Thyroid gland (tissue), 4 donors: ENCODE measurements at regions not wholly inside any gene's neighbourhood (a gene's known extent, or its start where the extent isn't known, plus 50 kb on each side); places are given as distances from the start of the nearest gene placed in this dataset.

Source experiments
- CTCF ChIP-seq, 6 experiments: fragments of 200-600 bp in 3 of 6; fragments of 450-650 bp in 3 of 6; sonication (generic) in 3 of 6; IDR thresholded peaks; one replicate each; pipeline ENCODE4 v1.5.1; 2016 to 2019; ENCODE audit warnings: antibody characterized with exemption in 6 of 6, mild to moderate bottlenecking in 2 of 6, inconsistent platforms in 1 of 6, moderate library complexity in 1 of 6
- POLR2A ChIP-seq, 2 donors: fragments of 450-650 bp; IDR thresholded peaks; one replicate each; pipeline ENCODE4 v1.6.1; 2017; ENCODE audit warnings: antibody characterized with exemption in 2 of 2, mild to moderate bottlenecking in 2 of 2, moderate library complexity in 1 of 2

DNA sequence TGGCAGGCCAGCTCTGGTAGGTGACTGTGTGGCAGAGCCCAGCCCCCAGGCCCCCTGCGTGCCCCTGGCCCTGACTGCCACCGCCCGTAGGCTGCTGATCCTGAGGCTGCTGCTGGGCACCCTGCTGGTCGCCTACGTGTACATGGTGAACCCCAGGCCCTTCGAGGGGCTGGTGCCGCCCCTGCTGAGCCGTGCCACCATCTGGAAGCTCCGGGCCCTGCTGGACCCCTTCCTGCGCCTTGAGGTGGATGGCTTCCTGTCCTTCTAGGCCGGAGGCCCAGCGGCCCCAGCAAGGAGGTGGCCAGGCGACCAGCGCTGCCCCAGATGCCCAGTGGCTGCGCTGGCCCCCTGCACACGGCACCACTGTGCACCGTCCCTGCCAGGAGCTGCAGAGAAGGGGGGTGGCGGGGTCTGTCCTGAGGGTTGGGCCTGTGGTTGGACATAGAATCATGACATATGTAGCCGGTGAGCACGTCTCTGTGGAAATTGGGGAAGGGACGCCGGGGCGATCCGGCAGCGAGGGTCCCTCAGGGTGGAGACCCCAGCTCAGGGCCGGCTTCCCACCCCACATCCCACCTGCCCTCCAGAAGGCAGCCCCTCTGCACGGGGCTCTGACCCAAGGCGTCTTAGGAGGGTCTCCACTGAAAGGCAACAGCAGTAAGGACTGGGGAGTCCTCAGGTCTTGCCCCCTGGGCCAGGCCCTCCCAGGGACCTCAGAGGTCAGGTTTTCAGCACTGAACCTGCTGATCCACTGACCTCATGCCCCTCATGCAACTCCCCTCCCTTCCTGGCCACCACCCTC, 185.4 kb downstream of the IGLL1 start:
- TF ChIP-seq POLR2A (IDR thresholded peaks at IDR 0.05) (no peak), CTCF (IDR thresholded peaks at IDR 0.05) (no peak)
